Activated naive CD4-positive, alpha-beta T cell treated with anti-CD3 and anti-CD28 coated beads, Interleukin-2, amount 10 ng/mL, durations not matched to agents 7 days and 5 days (primary cell): ENCODE measurements at regions not wholly inside any gene's neighbourhood (a gene's known extent, or its start where the extent isn't known, plus 50 kb on each side); places are given as distances from the start of the nearest gene placed in this dataset.

Experiments used
- CTCF ChIA-PET: fragments of 350-600 bp; sonication (Branson Sonifier 250); formaldehyde crosslinking; loops from one replicate; lab custom pipeline; 2021; ENCODE audit warnings: antibody characterized with exemption; lab: Charles Lee
- DNase-seq: peaks from one replicate; pipeline ENCODE4 v3.0.0-alpha.2; 2020
- H3K27ac Mint-ChIP-seq: one replicate; pipeline ENCODE4 v1.8.0; 2021; ENCODE audit warnings: mild to moderate bottlenecking, moderate library complexity, mixed read lengths
- H3K27me3 Mint-ChIP-seq: one replicate; pipeline ENCODE4 v1.8.0; 2021; ENCODE audit warnings: mild to moderate bottlenecking, mixed read lengths
- H3K36me3 Mint-ChIP-seq: one replicate; pipeline ENCODE4 v1.8.0; 2021; ENCODE audit warnings: mixed read lengths
- H3K4me1 Mint-ChIP-seq: one replicate; pipeline ENCODE4 v1.8.0; 2021; ENCODE audit warnings: mixed read lengths
- H3K4me3 Mint-ChIP-seq: one replicate; pipeline ENCODE4 v1.8.0; 2021; ENCODE audit warnings: mild to moderate bottlenecking, moderate library complexity, mixed read lengths
- H3K9me3 Mint-ChIP-seq: one replicate; pipeline ENCODE4 v1.8.0; 2021; ENCODE audit warnings: mixed read lengths

DNA sequence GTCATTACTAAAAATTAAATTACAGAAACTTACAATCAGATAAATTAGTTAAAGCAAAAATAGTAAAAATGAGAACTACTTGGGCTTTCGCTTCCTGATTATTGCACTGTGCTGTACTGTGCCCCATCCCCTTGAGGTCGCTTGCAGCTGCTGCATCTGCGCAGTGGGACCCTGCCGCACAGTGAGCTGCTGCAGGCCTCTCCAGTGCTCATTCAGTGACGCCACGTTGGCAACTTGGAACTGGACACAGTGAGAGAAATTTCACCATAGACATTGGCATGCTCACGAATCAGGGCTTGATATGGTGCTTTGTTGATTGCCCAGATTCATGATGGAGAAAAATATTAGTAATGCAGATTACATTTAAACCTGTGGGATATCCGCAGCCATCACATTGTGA lies 290.8 kb upstream of the MYT1L start:
- Mint-ChIP-seq H3K36me3 (no peaks in the 10 kb centered on the region), H3K27ac (no peak overlapping the region), H3K27me3 (peaks cover 5% of the 10 kb centered on the region), H3K9me3 (no peaks in the 10 kb centered on the region), H3K4me3 (no peak overlapping the region), H3K4me1 (no peaks in the 10 kb centered on the region)
- no peak for DNase-seq
- CTCF ChIA-PET = no interaction called here

DNA sequence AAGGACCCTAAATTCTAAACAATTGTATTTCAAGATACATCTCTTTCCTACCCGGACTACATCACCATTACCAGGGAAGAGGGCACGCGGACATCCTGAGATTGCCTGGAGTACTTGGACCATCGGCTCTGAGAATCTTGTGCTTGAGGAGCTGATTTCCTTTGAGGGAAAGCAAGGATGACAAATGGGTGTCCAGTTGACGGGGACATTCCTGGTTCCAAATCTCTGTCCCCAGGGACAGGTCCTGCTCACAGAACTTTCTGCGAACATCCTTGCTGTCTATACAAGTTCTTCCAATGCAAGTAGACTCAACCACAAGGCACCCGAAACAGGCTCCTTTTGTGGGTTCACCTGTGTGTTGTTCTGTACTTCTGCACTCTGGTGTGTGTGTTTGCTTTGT lies 289.5 kb upstream of the MYT1L start:
- no peak overlapping the region for H3K27ac Mint-ChIP-seq
- no peaks in the 10 kb centered on the region for H3K4me1 Mint-ChIP-seq

DNA sequence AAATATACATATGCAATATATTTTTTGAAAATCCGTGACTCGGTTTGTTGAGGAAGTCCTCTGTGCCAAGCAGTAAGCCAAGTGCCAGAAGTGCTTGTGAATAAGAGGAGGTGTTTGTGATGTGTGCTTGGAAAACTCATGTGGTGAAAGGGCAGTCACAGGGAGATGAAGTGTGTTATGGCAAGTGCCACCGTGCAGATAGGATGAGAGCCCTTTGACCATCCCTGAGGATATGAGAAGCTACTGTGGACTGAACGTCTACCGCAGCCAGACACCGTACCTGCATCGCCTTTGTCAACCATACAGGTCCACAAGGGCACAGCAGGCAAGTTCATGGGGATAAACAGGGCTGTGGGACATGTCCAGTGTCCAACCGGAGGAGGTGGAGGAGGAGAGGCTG lies 288.9 kb upstream of the MYT1L start:
- H3K27ac Mint-ChIP-seq = no peak overlapping the region
- CTCF ChIA-PET = no interaction called here
- no peaks in the 10 kb centered on the region for H3K9me3 Mint-ChIP-seq
- H3K4me1 Mint-ChIP-seq = no peaks in the 10 kb centered on the region
- no peak overlapping the region for H3K4me3 Mint-ChIP-seq
- peaks cover 5% of the 10 kb centered on the region for H3K27me3 Mint-ChIP-seq
- H3K36me3 Mint-ChIP-seq = no peaks in the 10 kb centered on the region
- DNase-seq = no peak

More for the DNA sequence above, 289.5 kb upstream of the MYT1L start:
- Mint-ChIP-seq H3K27me3 (peaks cover 5% of the 10 kb centered on the region), H3K9me3 (no peaks in the 10 kb centered on the region), H3K36me3 (no peaks in the 10 kb centered on the region), H3K4me3 (no peak overlapping the region)
- no peak for DNase-seq
- CTCF ChIA-PET = no interaction called here

GRCh38 chr2:2614452-2614851 lies 283.4 kb upstream of the MYT1L start:
- CTCF ChIA-PET = no interaction called here
- Mint-ChIP-seq H3K36me3 (peaks cover 6% of the 10 kb centered on the region), H3K9me3 (peaks cover 9% of the 10 kb centered on the region), H3K4me1 (peaks cover 11% of the 10 kb centered on the region), H3K4me3 (no peak overlapping the region), H3K27ac (no peak overlapping the region), H3K27me3 (no peaks in the 10 kb centered on the region)
- no peak for DNase-seq

DNA sequence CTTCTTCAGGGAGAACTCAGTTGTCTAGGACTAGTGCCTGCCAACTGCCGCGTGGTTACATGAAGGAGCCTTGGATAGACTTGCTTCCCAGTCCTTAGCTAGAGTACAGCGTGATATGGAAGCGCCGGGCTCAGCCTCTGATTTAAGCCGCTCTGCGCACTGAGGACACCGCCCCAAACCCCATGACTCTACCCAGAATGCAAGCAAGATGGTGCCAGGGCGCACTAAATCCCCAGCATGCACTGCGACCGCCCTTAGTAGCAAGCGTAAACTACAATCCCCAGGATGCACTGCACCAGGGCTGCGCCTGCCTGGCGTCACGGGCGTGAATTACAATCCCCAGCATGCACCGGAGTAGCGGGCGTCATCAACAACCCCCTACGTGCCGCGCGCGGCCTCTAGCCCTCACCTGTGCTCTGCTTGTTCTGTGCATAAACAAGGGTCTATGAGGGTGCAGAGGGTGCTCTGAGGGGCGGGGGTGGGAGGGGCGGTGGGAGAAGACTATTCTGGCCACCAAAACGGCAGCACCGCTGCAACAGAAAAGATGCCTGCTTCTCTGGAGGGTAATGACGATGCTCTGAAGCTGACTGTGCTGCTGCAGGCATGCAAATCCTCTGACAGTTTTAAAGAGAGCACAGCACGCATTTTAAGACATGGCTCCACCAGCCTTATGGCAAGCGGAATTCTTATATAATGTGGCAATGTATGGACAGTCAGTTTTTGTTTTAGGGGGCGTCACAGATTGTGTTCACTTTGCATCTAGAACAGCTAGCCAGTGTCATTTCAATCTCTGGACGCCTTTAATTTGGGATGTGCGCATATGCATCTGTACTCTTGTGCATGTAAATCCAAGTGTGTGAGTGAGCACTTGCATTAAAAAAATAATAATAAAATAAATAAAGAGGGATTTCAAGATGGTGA lies 282.5 kb upstream of the MYT1L start:
- peaks cover 6% of the 10 kb centered on the region for H3K36me3 Mint-ChIP-seq
- CTCF ChIA-PET = no interaction called here
- peaks cover 11% of the 10 kb centered on the region for H3K4me1 Mint-ChIP-seq
- H3K4me3 Mint-ChIP-seq = peak overlapping the region; percentile 67
- DNase-seq = peak; percentile 95
- peaks cover 1% of the 10 kb centered on the region for H3K27me3 Mint-ChIP-seq
- peak overlapping the region; percentile 88 for H3K27ac Mint-ChIP-seq
- H3K9me3 Mint-ChIP-seq = peaks cover 9% of the 10 kb centered on the region

- no peak for DNase-seq
- CTCF ChIA-PET = no interaction called here
- peaks cover 11% of the 10 kb centered on the region for H3K4me1 Mint-ChIP-seq
- peaks cover 6% of the 10 kb centered on the region for H3K36me3 Mint-ChIP-seq
- peaks cover 6% of the 10 kb centered on the region for H3K27me3 Mint-ChIP-seq
- H3K4me3 Mint-ChIP-seq = no peak overlapping the region
- H3K27ac Mint-ChIP-seq = no peak overlapping the region
- peaks cover 9% of the 10 kb centered on the region for H3K9me3 Mint-ChIP-seq
Measured at GRCh38 chr2:2610751-2611150, 279.7 kb upstream of the MYT1L start.

DNA sequence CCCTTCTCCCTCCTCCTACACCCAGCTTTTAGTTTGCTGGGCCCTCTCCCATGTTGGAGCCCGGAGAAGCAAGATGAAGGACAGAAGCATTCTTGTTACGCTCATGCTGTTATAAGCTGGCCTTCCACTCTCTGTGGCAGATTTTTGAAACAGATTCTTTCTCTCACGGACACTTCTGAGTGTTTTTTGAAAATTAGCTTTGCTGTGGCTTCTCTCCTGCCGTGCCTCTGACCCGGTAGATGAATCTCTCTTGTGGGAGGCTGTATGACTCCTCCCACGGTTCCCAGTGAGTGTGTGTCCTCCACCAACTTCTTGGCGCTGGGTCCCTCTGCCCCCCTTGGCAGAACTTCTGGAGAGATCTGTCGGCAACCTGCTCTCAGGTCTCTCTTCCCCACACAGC lies 269.3 kb upstream of the MYT1L start:
- H3K4me1 Mint-ChIP-seq = no peaks in the 10 kb centered on the region

DNA sequence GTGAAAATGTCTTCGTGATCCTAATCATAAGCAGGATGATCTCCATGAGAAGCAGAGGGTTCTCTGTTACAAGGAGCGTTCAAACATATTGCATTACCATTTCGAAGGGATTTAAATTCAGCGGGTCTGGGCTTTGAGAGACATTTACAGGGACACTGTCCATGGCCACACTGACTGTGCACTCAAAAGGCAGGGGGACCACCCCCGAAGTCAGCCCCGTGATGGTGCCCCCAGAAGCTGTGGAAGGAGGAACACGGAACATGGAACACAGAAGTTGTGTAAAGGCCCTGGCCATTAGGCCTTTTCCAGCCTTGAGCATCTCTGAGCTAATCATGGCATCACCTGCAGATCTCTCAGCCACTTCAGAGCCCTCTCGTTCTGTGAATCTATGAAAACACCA lies 268.4 kb upstream of the MYT1L start:
- Mint-ChIP-seq H3K27me3 (no peaks in the 10 kb centered on the region), H3K27ac (no peak overlapping the region), H3K4me3 (no peak overlapping the region), H3K36me3 (no peaks in the 10 kb centered on the region), H3K4me1 (no peaks in the 10 kb centered on the region), H3K9me3 (no peaks in the 10 kb centered on the region)
- DNase-seq = no peak
- CTCF ChIA-PET = no interaction called here

More for the DNA sequence above, 269.3 kb upstream of the MYT1L start:
- CTCF ChIA-PET = no interaction called here
- Mint-ChIP-seq H3K27me3 (no peaks in the 10 kb centered on the region), H3K4me3 (no peak overlapping the region), H3K27ac (no peak overlapping the region), H3K9me3 (no peaks in the 10 kb centered on the region), H3K36me3 (no peaks in the 10 kb centered on the region)
- DNase-seq = no peak

DNA sequence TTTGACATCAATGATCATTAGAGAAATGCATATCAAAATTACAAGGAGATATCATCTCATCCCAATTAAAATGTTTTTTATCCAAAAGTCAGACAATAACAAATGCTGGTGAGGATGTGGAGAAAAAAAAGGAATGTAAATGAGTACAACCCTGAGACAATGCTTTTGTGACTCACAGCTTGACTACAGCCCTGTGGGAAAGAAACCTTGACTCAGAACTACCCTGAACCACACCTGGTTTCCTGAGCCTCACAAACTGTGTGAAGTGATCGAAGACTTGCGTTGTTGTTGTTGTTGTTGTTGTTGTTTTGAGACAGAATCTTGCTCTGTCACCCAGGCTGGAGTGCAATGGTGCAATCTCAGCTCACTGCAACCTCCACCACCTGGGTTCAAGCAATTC lies 266.6 kb upstream of the MYT1L start:
- no peak overlapping the region for H3K4me3 Mint-ChIP-seq
- CTCF ChIA-PET = no interaction called here
- H3K4me1 Mint-ChIP-seq = no peaks in the 10 kb centered on the region
- H3K9me3 Mint-ChIP-seq = no peaks in the 10 kb centered on the region
- H3K27me3 Mint-ChIP-seq = no peaks in the 10 kb centered on the region
- no peak overlapping the region for H3K27ac Mint-ChIP-seq
- no peak for DNase-seq
- no peaks in the 10 kb centered on the region for H3K36me3 Mint-ChIP-seq

DNA sequence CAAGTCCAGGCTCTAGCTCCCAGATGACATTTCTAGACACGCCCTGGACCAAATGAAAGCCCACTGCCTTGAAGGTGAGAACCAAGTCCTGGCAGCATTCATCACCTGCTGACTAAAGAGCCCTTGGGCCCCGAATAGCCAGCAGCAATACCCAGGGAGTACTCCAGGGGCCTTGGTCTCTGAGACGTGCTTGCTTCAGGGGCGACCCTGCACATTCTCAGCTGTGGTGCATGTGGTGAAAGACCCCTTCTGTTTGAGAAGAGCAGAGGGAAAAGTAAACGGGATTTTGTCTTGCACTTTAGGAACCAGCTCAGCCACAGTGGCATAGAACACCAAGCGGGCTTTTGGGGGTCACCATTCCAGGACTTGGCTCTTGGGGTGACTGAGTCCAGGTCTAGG lies 260.5 kb upstream of the MYT1L start:
- Mint-ChIP-seq H3K4me3 (no peak overlapping the region), H3K27me3 (no peaks in the 10 kb centered on the region), H3K9me3 (no peaks in the 10 kb centered on the region), H3K36me3 (no peaks in the 10 kb centered on the region), H3K4me1 (no peaks in the 10 kb centered on the region), H3K27ac (no peak overlapping the region)
- no peak for DNase-seq
- CTCF ChIA-PET = no interaction called here

DNA sequence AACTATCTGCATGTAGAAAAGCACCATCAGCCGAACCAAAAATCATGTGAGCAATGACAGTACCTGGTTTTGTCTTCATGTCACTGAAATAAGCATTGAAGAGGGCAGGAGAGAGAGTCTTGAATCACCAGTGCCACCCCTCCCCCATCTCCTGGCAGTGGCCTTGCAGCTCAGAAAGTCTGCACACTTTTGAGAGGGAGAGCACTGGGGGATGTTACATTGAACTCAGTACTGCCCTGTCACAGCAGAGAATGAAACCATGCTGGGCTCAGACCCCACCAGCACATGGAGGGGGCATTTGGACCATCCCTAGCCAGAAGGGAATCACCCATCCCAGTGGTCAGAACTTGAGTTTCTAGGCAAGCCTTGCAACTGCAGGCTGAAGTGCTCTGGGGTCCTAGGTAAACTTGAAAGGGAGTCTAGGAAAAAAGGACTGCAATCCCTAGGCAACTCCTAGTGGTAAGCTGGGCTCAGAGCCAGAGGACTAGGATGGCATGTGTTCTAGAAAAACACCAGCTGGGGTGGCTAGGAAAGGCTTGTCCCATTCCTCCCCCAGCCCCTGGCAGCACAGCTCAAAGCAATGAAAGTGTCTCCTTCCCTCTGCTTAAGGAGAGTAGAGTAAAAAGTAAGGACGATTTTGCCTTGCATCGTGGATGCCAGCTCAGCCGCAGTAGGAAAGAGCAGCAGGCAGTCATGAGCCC lies 259.9 kb upstream of the MYT1L start:
- no peak overlapping the region for H3K27ac Mint-ChIP-seq
- DNase-seq = no peak
- H3K4me3 Mint-ChIP-seq = no peak overlapping the region
- no peaks in the 10 kb centered on the region for H3K36me3 Mint-ChIP-seq
- CTCF ChIA-PET = no interaction called here
- no peaks in the 10 kb centered on the region for H3K4me1 Mint-ChIP-seq
- no peaks in the 10 kb centered on the region for H3K9me3 Mint-ChIP-seq
- H3K27me3 Mint-ChIP-seq = no peaks in the 10 kb centered on the region

GRCh38 chr2:2590141-2590540 lies 259.1 kb upstream of the MYT1L start:
- Mint-ChIP-seq H3K36me3 (no peaks in the 10 kb centered on the region), H3K27ac (no peak overlapping the region), H3K27me3 (no peaks in the 10 kb centered on the region), H3K4me3 (no peak overlapping the region), H3K4me1 (no peaks in the 10 kb centered on the region), H3K9me3 (no peaks in the 10 kb centered on the region)
- DNase-seq = no peak
- CTCF ChIA-PET = no interaction called here

DNA sequence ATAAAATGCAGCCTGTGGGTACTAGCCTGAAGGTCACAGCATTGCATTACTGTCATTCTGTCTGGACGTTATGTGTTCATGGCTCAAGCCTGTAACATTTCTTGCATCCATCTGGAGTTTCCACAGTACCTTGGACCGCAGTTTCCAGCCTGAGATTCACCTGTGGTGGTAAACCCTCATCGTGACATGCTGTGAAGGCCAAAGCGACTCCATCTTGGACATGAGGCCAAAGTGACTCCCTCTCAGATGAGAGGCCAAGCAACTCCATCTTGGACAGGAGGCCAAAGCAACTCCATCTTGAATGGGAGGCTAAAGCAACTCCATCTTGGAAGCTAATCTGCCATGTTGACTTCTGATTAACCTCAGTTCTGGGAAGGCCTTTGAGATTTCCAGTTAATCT lies 257.7 kb upstream of the MYT1L start:
- no peak for DNase-seq
- Mint-ChIP-seq H3K4me3 (no peak overlapping the region), H3K9me3 (no peaks in the 10 kb centered on the region), H3K27me3 (no peaks in the 10 kb centered on the region), H3K4me1 (no peaks in the 10 kb centered on the region), H3K27ac (no peak overlapping the region), H3K36me3 (no peaks in the 10 kb centered on the region)
- CTCF ChIA-PET = no interaction called here

DNA sequence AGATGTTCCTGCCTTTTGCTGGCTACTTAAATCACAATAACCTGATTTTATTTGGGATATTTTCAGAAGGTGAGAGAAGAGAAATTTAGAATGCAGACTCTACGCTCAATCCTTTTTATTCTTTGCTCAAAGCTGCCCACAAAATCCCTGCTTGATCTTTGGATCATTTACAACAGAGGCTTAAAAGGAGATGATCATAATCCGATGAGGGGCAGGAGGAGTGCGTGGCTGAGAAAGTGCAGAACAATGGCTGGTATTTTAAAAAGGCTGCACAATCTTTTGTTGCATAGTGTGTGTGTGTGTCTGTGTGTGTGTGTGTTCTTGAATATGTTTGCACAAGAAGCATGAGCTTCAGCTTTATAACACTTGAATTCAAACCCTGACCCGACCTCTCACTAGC lies 256.3 kb upstream of the MYT1L start:
- Mint-ChIP-seq H3K27me3 (peaks cover 5% of the 10 kb centered on the region), H3K27ac (no peak overlapping the region)

DNA sequence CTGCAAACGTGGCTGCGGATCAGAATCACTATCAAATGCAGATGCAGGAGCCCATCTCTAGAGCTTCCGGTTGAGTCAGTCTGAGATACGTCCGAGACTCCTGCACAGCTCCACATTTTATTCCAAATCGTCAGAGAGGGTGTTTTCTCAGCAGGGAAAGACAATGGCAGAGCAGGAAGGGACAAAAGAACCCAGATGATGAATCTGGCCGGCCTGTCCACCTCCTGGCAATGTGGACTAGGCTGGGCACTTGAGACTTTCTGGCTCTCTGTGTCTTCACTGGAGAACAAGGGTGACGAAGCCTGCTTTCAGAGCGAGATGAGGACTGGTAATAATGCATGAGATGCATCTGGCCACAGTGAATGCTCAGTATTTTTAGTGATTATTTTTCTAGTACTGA lies 255.9 kb upstream of the MYT1L start:
- Mint-ChIP-seq H3K27ac (no peak overlapping the region), H3K9me3 (no peaks in the 10 kb centered on the region), H3K4me3 (no peak overlapping the region), H3K4me1 (no peaks in the 10 kb centered on the region), H3K36me3 (no peaks in the 10 kb centered on the region), H3K27me3 (peaks cover 5% of the 10 kb centered on the region)
- DNase-seq = no peak
- CTCF ChIA-PET = no interaction called here

More for the DNA sequence above, 256.3 kb upstream of the MYT1L start:
- CTCF ChIA-PET = no interaction called here
- H3K36me3 Mint-ChIP-seq = no peaks in the 10 kb centered on the region
- no peak overlapping the region for H3K4me3 Mint-ChIP-seq
- no peak for DNase-seq
- no peaks in the 10 kb centered on the region for H3K4me1 Mint-ChIP-seq
- H3K9me3 Mint-ChIP-seq = no peaks in the 10 kb centered on the region
